ENCODE measurements at regions not wholly inside any gene's neighbourhood (a gene's known extent, or its start where the extent isn't known, plus 50 kb on each side); places are given as distances from the start of the nearest gene placed in this dataset.

- Histone ChIP-seq H3K56ac (replicated peaks; ENCODE audit: insufficient read length, low read depth, low read length) (no peak overlapping the region), H3K9ac (replicated peaks in 1 of 4; ENCODE audit: extremely low read depth in 1 of 4, low read depth in 3 of 4, low read length in 3 of 4) (no peak overlapping the region), H3K14ac (ENCODE audit: insufficient read length) (no peak overlapping the region), H3K27ac (ENCODE audit: low read depth, low read length) (no peak overlapping the region), H4K8ac (ENCODE audit: extremely low read depth, insufficient read depth, low read length) (no peak overlapping the region), H3K18ac (ENCODE audit: extremely low read depth, low read length) (no peak overlapping the region), H2BK120ac (replicated peaks; ENCODE audit: low read depth, low read length) (no peak overlapping the region), H4K20me1 (replicated peaks in 1 of 2; ENCODE audit: control insufficient read depth in 1 of 2, insufficient read depth in 2 of 2, low read length in 2 of 2) (no peaks in the 10 kb centered on the region), H4K91ac (replicated peaks; ENCODE audit: insufficient read length, low read length) (no peak overlapping the region), H3K4me2 (ENCODE audit: insufficient read depth in 1 of 2, low read depth in 2 of 2, low read length in 2 of 2) (no peak overlapping the region), H2BK15ac (ENCODE audit: low read length) (no peak overlapping the region), H2BK5ac (ENCODE audit: low read depth, low read length) (no peak overlapping the region), H3K9me3 (ENCODE audit: insufficient read depth in 2 of 2, low read depth in 1 of 2, low read length in 1 of 2) (no peaks in the 10 kb centered on the region), H3K27me3 (replicated peaks in 1 of 4; ENCODE audit: control insufficient read depth in 3 of 4, extremely low read depth in 1 of 4, insufficient read depth in 3 of 4, low read length in 3 of 4) (peaks cover 0 to 1% (median 0%) of the 10 kb centered on the region in 4 experiments; a peak in 1 of 7 replicates), H3K79me1 (ENCODE audit: low read depth, low read length) (no peaks in the 10 kb centered on the region), H3K4me1 (replicated peaks in 1 of 4; ENCODE audit: control insufficient read depth in 3 of 4, insufficient read depth in 4 of 4, low read length in 3 of 4) (peaks cover 0 to 3% (median 1%) of the 10 kb centered on the region in 4 experiments; a peak in 4 of 7 replicates), H4K5ac (ENCODE audit: insufficient read length, low read depth, low read length) (no peak overlapping the region), H2BK20ac (ENCODE audit: low read length) (no peak overlapping the region), H3K4me3 (ENCODE audit: extremely low read depth in 1 of 4, insufficient read depth in 2 of 4, low read depth in 3 of 4, low read length in 4 of 4) (no peak overlapping the region), H2AK5ac (ENCODE audit: low read depth, low read length) (no peak overlapping the region), H3K79me2 (ENCODE audit: control insufficient read depth in 1 of 2, insufficient read depth in 2 of 2, low read length in 2 of 2) (no peaks in the 10 kb centered on the region), H3K23ac (ENCODE audit: insufficient read length) (no peak overlapping the region), H3K4ac (replicated peaks; ENCODE audit: insufficient read length, low read depth, low read length) (no peak overlapping the region), H2BK12ac (ENCODE audit: low read depth, low read length) (no peak overlapping the region), H2AFZ (ENCODE audit: low read length) (no peak overlapping the region), H3K36me3 (ENCODE audit: control insufficient read depth in 2 of 4, insufficient read depth in 4 of 4, low read length in 3 of 4) (no peaks in the 10 kb centered on the region), H3K23me2 (ENCODE audit: low read depth, low read length) (no peaks in the 10 kb centered on the region)
- POLR2A ChIA-PET (ENCODE audit: partially characterized antibody), result no interaction called here
- FAIRE-seq, result no peak
- WGBS, 2 experiments (ENCODE audit: extremely low coverage in 1 of 2, insufficient coverage in 1 of 2, insufficient read length in 1 of 2, insufficient replicate concordance in 2 of 2, low coverage in 1 of 2, low lambda C conversion rate in 2 of 2, missing lambda C conversion rate in 1 of 2), result 86% methylated on average over 1 of the region's 1 CpG; no CpG with 5 or more reads in 1 of the 2 experiments
- CTCF ChIA-PET (ENCODE audit: partially characterized antibody), result no interaction called here
- DNase-seq (ENCODE audit: low read depth in 1 of 2, low spot score in 2 of 2), result no peak
- TF ChIP-seq SP4 (IDR thresholded peaks at IDR 0.05; ENCODE audit: low read length), result no peak
- no peak for TF ChIP-seq NRF1 (IDR thresholded peaks at IDR 0.05; ENCODE audit: low read depth, low read length)
- TF ChIP-seq SIRT6 (IDR thresholded peaks at IDR 0.05; ENCODE audit: low read length), result no peak
- no peak for TF ChIP-seq FOSL1 (IDR thresholded peaks at IDR 0.05; ENCODE audit: insufficient read depth, low read depth, low read length)
Measured at GRCh38 chr6:19083801-19084200, 696.7 kb downstream of the RNF144B start.

All from H1 (cell line).